CMK (cell line): ENCODE measurements at regions not wholly inside any gene's neighbourhood (a gene's known extent, or its start where the extent isn't known, plus 50 kb on each side); places are given as distances from the start of the nearest gene placed in this dataset.

ENCODE experiments used
- DNase-seq: peaks from one replicate; pipeline ENCODE4 v3.0.0-alpha.2; 2010; ENCODE audit warnings: low read depth

DNA sequence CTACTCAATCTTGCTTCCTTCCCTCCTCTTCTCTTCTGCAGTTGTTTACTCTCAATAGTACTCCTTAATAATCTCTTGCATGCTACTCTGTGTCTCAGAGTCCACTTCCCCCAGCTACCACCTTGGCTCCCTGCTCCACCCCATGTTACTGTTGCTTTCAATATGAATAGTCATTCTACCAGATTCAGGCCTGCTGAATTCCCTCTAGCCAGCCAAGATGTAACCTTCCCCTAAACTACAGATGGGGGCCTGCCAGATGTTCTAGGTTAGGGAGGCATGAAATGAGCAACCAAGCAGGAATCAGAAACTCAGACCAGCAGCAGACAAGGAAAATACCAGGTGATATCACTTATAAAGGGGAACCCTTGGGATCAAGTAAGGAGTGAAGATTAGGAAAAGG, 392.1 kb upstream of the DDHD1 start:
- DNase-seq = no peak

DNA sequence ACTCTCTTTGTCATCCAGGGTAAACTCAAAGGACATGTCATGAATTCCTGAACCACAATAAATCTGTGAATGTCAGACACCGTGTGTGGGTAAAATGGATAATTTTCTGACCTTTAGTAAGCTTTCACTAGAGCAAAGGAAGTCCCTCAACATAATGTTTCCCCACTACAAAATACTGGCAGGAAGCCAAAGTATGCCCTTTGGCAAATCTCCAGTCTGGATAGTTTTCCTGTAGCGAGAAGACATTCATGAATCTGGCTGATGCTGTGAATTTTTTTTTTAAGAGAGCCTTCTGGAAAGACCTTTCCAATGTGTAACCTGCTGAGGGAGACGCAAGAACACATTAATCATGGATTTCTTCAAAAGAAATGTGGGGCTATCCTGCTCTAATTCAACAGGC, 389.6 kb upstream of the DDHD1 start:
- DNase-seq = no peak

DNA sequence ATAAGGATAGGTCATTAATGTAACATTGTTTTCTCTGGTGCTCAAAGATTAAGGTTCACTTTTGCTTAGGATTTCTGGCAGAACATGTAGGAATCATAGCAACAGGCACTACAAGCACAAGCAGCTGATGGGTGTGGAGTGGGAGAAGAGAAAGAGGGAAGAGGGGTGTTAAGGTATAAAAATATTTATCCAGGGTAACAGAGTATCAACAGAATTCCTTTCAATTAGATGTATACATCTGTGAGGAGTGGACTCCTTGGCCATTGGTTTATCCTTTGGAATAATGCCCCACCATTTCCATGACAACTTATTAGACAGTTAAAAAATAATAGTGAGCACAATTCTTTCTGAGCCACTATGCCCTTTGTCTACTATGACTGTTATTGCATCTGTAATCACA, 388.3 kb upstream of the DDHD1 start:
- no peak for DNase-seq

DNA sequence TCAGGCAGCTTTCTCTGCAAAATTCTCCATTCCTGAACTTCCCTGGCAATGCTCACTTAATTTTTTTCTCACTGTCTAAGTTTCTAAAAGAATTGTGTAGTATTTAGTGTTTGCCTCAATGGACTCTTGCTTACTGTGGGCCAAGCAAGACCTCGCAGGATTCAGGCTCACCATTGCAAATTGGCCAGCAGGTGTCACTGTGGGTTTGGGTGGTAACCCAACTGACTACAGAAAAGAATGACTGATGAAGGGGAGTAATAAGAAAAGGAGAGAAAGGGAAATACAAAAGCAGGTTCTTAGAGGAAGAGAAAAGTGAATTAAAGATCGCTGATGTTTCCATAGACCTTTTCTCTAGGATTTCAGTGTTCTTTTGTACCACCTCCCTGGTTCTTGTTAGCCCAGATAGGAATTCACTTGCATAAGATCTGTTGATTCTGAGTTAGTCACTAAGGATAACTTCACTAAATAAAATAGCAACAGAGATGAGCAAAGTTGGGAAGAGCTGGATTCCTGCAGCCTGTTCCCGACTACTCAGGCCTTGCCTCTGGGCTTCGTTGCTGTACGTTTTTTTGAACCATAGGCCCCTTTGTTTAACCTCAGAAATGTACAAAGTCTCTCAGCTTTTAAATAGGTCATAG, 386.5 kb upstream of the DDHD1 start:
- DNase-seq = peak; percentile 21

DNA sequence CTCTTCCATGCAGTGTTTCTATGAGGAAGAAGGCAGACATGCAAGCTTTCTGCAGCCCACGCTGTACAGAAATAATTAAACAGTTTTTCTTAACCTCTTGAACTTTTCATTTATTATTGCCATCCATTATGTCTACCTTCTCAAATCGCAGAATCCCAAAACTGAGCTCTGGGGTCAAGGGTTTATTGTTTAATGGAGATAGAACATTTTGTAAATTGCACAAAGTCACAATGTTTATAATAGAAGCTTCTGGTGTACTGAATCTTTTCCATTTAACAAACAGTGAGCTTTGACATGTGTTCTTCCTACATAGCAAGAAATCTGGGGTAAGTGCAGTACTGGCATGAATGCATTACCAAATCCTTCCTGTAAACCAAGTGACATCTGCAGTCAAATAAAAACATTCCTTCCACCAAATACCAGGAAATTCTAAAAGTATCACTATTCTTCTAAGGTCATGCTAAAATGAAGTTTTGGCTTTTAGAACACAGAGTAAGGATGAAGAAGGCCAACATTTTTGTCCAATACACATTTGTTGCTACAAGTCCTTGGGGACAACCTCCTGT, 385.3 kb upstream of the DDHD1 start:
- no peak for DNase-seq

DNA sequence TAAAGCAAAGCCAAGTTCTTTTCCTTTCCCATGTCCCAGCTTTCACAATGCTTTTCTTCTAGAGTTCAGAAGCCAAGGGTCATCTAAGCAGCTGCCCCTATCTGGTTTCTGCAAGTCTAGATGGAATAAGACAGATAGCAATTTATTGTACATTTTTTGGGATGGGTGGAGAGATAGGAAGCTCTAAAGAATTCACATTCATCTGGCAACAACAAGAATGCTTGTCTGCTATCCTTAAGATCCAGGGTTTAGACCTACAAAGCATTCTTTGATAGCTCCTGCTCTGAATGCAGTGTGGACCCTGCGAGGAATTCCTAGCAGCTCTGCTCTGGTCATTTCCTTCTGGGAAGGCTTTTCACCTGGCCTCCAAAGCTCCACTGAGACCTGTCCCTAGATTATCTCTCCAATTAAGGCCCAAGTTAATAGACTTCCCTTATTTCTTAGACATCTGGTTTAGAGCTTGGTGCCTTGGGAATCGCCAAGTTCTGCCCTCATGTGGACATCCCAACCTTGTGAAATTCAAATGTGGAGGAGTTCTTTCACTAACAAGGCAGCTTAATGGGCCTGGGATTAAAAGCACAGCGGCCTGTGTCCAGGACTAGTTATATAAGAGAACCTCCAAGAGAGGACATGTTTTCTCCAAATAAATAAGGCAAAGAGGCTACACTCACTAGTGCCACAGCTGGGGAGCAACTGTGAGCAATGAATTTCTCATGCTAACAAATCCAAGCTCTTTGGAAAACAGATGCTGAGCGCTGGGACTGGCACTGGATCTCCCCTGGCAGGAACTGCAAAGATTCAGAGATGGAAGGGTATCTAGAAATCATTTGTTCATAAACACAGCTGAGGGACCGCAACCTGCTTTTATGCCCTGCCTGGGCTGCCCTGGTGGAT, 384.5 kb upstream of the DDHD1 start:
- no peak for DNase-seq

DNA sequence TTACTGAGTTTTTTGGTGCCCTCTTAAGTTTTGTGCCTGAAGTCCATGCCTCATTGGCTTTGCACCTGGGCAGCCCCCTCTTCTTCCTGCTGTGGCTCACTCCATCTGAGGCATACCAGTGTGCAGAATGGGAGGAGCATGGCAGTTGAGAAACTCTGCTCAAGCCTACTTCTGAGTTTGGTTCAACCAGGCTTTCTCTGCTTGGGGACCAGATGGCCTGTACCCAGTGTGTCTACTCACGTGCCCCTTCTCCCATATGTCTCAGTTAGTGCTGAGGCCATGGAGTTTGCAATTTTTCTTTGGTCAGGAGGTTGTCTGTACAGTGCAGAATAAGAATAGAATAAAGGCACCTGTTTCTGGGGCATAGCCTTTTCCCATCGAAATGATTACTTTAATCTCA, 383.3 kb upstream of the DDHD1 start:
- no peak for DNase-seq

DNA sequence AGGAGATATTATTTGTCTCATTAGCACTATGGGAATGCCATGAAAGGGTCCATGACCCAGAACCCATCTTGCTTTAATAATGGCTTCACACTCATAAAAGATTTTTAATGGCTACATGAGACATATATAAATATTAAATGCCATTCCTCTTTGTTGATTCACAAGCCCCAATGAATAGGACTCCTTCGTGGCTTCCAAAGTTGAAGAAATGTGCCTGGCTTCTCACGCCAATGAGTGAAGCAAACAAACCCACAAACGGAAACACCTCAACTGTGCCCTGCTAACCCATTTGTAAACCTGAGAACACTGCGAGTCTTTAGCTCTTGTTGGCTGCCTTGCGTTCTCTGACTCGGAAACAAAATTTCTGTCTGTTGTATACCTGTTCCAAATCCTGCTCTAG, 381.7 kb upstream of the DDHD1 start:
- DNase-seq = no peak

DNA sequence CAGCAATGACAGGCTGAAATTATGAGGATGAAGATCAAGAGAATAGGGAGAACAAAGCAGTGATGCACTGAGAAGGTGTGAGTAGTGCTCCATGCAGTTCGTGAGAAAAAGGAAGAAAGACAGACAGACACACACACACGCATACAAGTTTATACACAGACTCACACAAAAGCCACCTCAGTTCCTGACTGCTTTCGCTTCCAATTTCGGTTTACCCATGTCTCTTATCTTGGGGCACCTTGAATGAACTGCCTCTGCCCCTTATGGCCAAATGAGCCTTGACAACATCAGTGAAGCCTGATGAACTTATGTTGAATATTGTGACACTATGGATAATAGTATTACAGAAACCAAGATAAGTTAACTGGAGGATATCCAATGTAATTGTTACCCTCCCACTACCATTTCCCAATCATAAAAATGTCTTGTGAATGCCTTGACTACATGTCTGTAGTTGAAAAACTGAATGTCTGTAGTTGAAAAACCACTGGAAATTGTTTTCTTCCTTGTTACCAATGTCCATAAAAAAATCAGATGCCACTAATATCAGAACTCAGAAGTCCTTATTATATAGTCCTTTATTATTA, 380.4 kb upstream of the DDHD1 start:
- no peak for DNase-seq

DNA sequence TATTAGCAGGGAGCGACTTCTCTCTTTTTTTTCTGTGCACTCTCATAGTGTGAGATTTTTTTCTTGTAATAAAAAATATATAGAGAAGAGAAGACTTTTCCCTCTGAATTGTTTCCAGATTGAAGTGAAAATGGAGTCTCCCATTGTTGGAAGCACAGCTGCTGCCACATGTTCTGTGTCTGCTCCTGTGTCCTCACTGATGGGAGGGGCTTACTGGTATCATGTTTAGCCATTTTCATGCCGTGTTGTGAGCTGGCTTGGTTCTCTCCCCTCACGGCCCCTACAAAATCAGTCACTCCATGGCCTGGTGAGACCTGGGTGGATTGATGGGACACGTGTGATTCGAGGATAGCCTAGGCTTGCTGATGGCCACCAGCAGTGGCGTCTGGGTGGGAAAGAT, 379.7 kb upstream of the DDHD1 start:
- DNase-seq = no peak

DNA sequence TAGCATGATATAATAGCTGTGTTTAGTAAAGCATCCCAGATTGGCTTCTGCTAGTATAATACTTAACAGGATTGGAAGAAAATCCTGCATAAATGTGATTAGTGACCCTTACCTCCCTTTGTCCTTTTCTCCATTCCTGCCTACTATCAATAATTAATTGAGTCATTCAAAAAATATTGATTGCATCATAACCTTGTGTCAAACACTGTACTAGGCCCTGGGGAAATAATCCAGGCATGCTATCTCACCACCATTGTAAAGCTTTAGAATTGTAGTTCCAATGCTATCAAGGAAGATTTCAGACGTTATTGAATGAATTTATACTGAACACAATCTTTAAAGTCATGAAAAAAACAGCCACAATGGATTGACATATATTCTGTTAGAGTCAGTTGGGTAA, 378.6 kb upstream of the DDHD1 start:
- DNase-seq = no peak

DNA sequence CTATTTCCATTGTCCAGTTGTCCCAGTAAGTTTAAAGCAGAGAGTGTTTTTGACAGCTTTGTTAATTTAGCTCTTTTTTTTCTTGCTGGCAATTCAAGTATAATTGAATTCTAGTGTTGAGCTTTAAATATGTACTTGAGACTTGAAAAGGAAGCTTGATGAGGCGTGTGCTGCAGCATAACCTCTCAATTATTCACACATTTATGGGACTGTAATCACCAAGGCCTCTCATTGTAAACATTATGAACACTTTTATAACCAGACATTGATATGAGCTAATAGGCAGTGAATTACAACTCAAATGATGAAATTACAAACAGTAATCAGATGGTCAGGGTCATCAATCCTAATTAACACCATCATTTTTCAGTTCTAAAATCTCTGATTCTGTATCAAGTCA, 378.0 kb upstream of the DDHD1 start:
- no peak for DNase-seq

DNA sequence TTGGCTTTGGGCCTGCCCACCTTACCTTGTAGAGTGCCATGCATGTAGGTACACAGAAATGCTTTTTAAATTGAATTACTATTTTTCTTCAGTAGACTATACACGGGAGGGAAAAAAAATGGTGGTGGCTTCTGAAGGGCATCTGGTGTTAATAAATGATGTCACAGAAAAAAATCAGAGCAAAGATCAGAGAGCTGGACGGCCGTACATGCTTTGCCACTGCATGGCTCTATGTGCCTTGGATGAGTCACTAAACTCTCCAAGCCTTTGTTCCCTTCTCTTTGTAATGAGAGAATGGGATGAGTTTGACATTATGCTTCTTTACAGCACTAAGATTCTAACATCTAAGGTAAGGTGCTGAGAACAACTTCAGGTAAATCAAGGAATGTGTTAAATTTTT, 376.4 kb upstream of the DDHD1 start:
- no peak for DNase-seq

DNA sequence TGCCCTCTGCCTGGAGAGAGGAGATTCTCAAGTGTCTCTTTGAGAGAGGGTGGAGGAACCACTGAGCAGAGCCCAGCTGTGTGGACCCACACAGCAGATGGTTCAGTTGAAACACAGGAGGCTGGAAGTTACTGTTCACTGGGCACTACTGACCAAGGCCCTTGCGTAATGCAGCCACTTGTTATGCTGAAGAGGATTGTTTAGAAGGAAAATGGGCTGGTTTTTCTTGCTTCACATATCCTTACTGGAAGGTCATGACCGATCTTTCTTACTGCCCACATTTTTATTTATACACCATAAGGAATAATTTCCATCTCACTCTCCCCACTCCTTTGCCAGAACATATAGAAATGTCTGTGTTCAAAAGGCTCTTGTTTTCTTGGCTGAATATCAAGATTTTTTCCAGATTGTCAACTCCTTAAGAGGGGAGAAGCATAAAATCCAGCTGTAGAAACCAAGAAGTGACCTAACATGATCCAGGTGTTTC, 375.1 kb upstream of the DDHD1 start:
- no peak for DNase-seq

DNA sequence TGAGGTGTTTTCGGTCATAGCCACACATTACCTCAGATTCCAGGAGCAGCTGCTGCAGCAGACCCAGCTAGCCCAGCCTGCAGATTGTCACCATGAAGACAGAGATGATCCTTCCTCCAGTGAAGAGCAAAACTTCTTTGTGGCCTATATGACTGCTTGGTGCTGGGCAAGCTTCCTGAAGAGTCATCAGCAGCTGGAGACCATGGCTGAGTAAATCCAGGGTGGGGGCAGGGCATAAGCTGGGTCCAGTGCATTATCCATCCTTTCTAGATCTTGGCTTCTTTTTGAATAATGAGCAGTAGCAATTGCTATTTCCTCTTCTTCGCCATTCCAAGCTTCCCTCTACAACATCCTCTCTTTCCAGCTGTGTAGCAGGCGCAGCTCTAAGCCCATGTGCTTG, 373.1 kb upstream of the DDHD1 start:
- DNase-seq = no peak

DNA sequence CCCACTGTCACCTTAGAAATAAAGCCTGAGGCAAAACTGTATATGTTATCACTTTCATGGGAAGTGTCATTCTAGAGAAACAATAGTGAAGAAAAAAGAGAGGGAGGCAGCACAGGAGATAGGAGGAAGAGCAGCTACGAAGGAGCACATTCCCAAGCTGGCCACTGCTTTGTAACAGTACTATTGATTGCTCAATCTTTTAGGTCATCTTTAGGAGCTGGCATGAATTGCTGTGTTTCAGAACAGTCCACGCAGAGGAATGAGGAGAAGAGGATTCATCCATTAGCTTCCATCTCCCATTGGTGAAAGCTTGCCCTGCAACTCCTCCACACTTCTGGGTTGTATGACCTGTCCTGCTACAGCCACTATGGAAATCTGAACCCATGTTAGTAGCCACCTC, 372.5 kb upstream of the DDHD1 start:
- no peak for DNase-seq

DNA sequence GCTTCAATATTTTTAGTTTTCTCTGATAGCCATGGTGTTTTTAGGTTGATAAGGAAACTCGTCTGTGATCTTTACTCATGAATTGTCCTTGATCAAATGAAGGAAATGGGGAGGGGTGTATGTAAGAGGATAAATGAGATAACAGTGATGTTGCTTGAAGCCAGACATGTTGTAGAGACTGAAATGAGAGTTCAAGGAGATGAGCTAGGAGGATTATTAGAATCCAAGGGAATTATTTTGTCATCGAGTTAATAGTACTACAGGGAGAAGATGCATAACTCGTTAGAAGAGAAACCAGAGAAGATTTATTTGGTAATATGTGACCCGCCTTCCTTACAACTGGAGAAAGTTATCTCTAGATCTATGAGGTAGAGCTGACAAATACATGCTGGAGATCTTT, 371.3 kb upstream of the DDHD1 start:
- DNase-seq = no peak

DNA sequence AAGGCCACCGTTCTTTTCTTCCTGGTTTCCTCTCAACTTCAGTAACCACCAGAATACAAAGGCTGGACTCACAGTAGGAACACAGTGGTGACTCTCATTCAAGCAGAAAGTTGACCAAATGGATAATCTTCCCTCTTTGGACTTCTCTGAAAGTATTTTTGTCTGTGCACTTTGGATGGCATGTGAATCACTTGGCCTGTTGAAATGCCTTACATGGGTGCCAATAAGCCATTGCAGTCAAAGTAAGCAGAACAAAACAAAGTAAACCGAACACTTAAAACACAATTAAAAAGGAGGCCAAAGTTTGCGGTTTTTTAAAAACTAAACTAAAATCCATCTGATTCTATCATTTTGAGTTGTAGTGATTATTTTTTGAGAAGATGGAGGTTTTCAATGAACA, 370.1 kb upstream of the DDHD1 start:
- DNase-seq = no peak

DNA sequence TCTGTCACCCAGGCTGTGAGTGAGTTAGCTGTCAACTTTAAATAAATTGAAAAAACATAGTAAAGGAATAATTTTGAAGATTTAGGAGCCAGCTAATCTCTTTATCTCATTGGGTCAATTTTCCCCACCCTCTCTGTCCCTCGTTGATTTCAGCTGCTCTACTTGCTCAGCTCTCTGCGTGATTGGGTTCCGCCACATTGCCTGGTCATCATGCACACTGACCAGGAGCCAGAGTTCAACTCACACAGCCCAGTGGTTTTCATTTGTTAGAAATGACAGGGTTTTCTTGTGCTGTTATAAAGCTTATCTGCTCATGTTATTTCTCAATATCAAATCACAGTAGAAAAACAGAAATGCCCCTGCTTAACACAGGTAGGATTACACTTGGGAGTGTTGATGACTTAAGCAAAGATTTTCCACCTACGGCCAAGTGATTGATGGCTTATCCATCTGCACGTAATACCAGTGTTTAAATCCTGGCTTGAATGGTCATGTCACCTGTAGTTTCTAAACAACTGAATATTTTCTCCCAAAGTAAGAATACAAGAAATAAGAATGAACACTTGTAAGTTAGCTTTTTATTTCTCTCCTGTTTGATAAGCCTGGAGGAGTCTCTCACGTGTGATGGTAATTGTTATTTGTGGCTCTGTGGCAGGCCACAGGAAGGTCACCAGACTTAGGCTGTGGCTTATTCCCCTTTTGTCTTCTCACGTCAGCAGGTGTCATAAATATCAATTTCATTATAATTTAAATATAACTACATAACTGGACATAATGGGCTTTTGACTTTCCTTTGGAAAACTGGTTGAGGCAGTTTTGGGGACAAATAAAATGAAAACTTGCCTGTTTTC, 367.2 kb upstream of the DDHD1 start:
- no peak for DNase-seq

DNA sequence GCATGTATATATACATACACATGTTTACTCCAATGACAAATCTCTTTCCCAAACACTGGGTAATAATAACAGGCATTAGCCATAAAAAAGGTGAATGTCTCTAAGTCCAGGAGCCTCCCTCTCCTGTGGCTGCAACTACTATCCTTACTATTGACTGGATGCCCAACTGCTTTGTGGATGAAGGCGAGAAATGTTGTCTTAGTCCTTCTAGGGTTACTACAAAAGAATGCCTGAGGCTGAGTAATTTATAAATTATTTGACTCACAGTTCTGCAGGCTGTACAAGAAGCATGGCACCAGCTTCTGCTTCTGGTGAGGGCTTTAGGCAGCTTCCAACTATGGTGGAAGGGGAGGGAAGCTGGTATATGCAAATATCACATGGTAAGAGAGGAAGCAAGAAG, 366.0 kb upstream of the DDHD1 start:
- DNase-seq = no peak

DNA sequence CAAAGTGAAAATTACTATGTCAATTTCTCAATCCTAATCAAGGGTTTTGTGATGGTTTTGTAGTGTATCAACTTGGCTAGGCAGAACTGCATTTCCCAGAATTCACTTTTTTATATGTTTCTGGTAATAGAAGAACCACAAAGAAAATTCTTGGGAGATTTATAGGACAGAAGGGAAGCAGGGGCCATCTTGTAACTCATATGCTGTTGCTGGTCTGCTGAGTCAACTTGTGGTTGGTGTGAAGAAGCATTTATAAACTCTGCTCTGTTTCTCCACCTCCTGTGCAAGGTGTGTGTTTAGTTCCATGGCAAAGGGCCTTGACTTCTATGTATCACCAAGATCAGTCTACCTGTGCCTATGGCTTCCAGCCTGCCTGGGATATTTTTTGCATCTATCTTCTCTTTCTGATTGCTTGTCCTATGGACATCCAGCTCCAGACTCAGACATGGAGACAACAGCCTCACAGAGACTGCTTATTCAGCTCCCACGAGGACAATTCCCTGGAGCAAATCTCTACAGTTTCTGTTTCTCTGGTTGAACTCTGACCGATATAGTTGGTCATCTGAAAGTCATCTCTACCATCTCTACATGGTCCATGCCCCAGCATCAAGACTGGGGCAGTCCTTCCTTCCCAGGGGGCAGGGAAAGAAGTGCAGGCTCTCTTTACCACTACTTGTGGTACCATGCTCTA, 364.3 kb upstream of the DDHD1 start:
- no peak for DNase-seq
